ENCODE measurements at regions not wholly inside any gene's neighbourhood (a gene's known extent, or its start where the extent isn't known, plus 50 kb on each side); places are given as distances from the start of the nearest gene placed in this dataset.

DNA sequence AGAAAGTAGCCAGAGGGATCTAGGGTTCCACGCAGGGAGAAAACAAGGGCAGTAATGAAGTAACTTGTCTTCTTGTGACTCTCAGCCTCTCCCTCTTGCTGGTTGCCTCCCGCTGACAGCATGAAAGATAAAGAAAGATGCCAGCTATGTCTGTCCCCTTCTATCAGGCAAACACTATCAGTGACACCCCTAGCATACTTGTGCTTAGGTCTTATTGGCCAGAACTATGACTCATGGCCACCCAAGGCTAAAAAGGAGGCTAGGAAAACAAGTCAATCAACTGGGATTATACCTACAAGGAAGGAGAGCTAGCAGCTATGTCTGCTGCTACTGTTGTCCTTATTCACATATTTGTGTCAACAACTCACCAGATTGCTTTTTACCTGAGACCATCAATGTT is 206.8 kb upstream of the SOX4 start:
- Histone ChIP-seq H3K27me3 (no peaks in the 10 kb centered on the region), H3K4me3 (no peak overlapping the region), H3K4me1 (peaks cover 2% of the 10 kb centered on the region), H3K27ac (no peak overlapping the region), H3K36me3 (no peaks in the 10 kb centered on the region), H3K9me3 (no peaks in the 10 kb centered on the region)
- no peak for TF ChIP-seq EP300 (IDR thresholded peaks at IDR 0.05)
- no peak for TF ChIP-seq CTCF (IDR thresholded peaks at IDR 0.05)
- no peak for TF ChIP-seq POLR2AphosphoS5 (IDR thresholded peaks at IDR 0.05)
- no peak for TF ChIP-seq POLR2A (IDR thresholded peaks at IDR 0.05)
- no peak for DNase-seq (ENCODE audit: low spot score in 2 of 2)
- 61% methylated on average over 2 of the region's 2 CpGs for WGBS

DNA sequence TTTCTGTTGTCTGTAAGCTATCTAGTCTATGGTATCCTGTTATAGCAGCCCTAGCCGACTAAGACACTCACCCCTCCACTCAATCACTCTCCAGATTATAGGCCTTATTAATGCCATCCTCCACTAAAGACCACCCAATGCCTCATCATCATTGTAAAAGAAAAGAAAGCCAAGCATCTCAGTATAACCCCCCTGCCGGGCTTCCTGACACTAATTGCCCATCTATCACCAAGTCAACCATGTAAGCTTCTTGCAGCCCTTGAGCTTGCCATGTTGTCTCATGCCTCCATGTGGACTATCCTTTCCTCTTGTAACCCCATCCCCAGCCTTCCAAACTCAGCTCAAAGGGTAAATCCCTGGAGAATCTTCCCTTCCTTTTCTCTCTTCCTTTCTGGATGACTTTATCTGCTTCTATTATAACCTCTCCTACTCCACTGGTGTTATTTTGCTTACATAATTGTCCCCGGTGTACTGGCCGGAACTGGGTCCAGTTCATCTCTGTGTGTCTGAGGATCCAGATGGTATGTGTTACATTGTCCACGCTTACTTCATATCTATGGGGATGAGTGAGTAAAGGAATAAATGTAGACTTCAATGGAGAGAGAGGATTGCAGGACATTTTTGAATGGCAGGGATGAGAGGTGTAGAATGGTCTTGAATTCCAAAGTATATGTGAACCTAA is 202.9 kb upstream of the SOX4 start:
- 86% methylated on average over 5 of the region's 5 CpGs for WGBS
- Histone ChIP-seq H3K27me3 (no peaks in the 10 kb centered on the region), H3K36me3 (no peaks in the 10 kb centered on the region), H3K9me3 (no peaks in the 10 kb centered on the region), H3K27ac (no peak overlapping the region), H3K4me1 (peaks cover 5% of the 10 kb centered on the region), H3K4me3 (no peak overlapping the region)
- TF ChIP-seq EP300 (IDR thresholded peaks at IDR 0.05) (no peak), CTCF (IDR thresholded peaks at IDR 0.05) (no peak), POLR2AphosphoS5 (IDR thresholded peaks at IDR 0.05) (no peak), POLR2A (IDR thresholded peaks at IDR 0.05) (no peak)
- DNase-seq (ENCODE audit: low spot score in 2 of 2) = no peak

DNA sequence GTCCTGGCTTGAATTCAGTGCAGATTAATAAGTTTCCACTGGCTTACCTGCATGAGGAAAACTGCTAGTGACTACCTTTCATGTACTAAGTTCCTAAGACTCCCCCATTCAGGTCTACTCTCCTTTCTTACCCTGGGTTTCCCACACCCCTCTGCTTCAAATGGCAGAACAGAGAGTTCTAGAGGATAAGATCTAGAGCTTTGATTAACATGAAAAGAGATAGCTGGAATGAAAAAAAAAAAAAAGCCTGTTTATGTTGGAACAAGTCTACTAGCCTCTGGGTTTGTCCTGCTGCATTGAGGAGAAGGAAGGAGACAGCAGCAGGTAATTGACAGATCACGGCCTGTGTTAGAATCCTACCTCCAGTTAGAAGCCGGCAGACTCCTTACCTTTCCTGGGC is 201.4 kb upstream of the SOX4 start:
- Histone ChIP-seq H3K36me3 (no peaks in the 10 kb centered on the region), H3K4me1 (peaks cover 5% of the 10 kb centered on the region), H3K27ac (no peak overlapping the region), H3K27me3 (no peaks in the 10 kb centered on the region), H3K4me3 (no peak overlapping the region), H3K9me3 (no peaks in the 10 kb centered on the region)
- WGBS = 61% methylated on average over 2 of the region's 2 CpGs
- TF ChIP-seq POLR2A (IDR thresholded peaks at IDR 0.05) (no peak), CTCF (IDR thresholded peaks at IDR 0.05) (no peak), POLR2AphosphoS5 (IDR thresholded peaks at IDR 0.05) (no peak), EP300 (IDR thresholded peaks at IDR 0.05) (no peak)
- no peak for DNase-seq (ENCODE audit: low spot score in 2 of 2)

GRCh38 chr6:21393441-21394165 is 199.9 kb upstream of the SOX4 start:
- H3K4me1 ChIP-seq = peaks cover 5% of the 10 kb centered on the region
- H3K9me3 ChIP-seq = no peaks in the 10 kb centered on the region
- no peak overlapping the region for H3K27ac ChIP-seq
- 69% methylated on average over 10 of the region's 10 CpGs for WGBS
- no peak for TF ChIP-seq CTCF (IDR thresholded peaks at IDR 0.05)
- no peak for TF ChIP-seq EP300 (IDR thresholded peaks at IDR 0.05)
- TF ChIP-seq POLR2A (IDR thresholded peaks at IDR 0.05) = no peak
- TF ChIP-seq POLR2AphosphoS5 (IDR thresholded peaks at IDR 0.05) = no peak
- no peak overlapping the region for H3K4me3 ChIP-seq
- DNase-seq (ENCODE audit: low spot score in 2 of 2) = no peak
- no peaks in the 10 kb centered on the region for H3K27me3 ChIP-seq
- H3K36me3 ChIP-seq = no peaks in the 10 kb centered on the region

GRCh38 chr6:21395121-21395520 is 198.4 kb upstream of the SOX4 start:
- no peaks in the 10 kb centered on the region for H3K27me3 ChIP-seq
- H3K36me3 ChIP-seq = no peaks in the 10 kb centered on the region
- TF ChIP-seq POLR2A (IDR thresholded peaks at IDR 0.05) = no peak
- TF ChIP-seq EP300 (IDR thresholded peaks at IDR 0.05) = no peak
- TF ChIP-seq CTCF (IDR thresholded peaks at IDR 0.05) = no peak
- TF ChIP-seq POLR2AphosphoS5 (IDR thresholded peaks at IDR 0.05) = no peak
- peaks cover 5% of the 10 kb centered on the region for H3K4me1 ChIP-seq
- 34% methylated on average over 2 of the region's 2 CpGs for WGBS
- H3K9me3 ChIP-seq = no peaks in the 10 kb centered on the region
- no peak overlapping the region for H3K27ac ChIP-seq
- H3K4me3 ChIP-seq = no peak overlapping the region
- no peak for DNase-seq (ENCODE audit: low spot score in 2 of 2)
